Transverse colon (tissue), 3 donors: ENCODE measurements at regions not wholly inside any gene's neighbourhood (a gene's known extent, or its start where the extent isn't known, plus 50 kb on each side); places are given as distances from the start of the nearest gene placed in this dataset.

Experiments used
- CTCF ChIP-seq, 5 experiments: fragments of 200-600 bp in 3 of 5; fragments of 450-650 bp in 2 of 5; sonication (generic) in 3 of 5; IDR thresholded peaks; 1 replicate in 2 of 5; 2 replicates in 3 of 5; pipeline ENCODE4 v1.5.1; 2016 to 2017; ENCODE audit warnings: antibody characterized with exemption in 5 of 5, inconsistent platforms in 3 of 5, mild to moderate bottlenecking in 2 of 5, moderate library complexity in 1 of 5
- POLR2A ChIP-seq: fragments of 450-650 bp; IDR thresholded peaks from one replicate; pipeline ENCODE4 v1.6.1; 2016; ENCODE audit warnings: antibody characterized with exemption, mild to moderate bottlenecking, moderate library complexity

GRCh38 chr12:88729196-88729595 lies 148.9 kb upstream of the KITLG start:
- TF ChIP-seq CTCF (IDR thresholded peaks at IDR 0.05) = no peak
- TF ChIP-seq POLR2A = no peak
